OCI-LY7 (cell line): ENCODE measurements at regions not wholly inside any gene's neighbourhood (a gene's known extent, or its start where the extent isn't known, plus 50 kb on each side); places are given as distances from the start of the nearest gene placed in this dataset.

Experiments used
- BruUV-seq: library from RNA; stranded (reverse); fragments of 400-500 nt; replicated peaks from 2 replicates; lab custom pipeline; 2021; lab: Mats Ljungman, UMichigan
- CTCF ChIA-PET: fragments of 300-600 bp; sonication (Branson Sonifier 250); formaldehyde crosslinking; loops from one replicate; lab custom pipeline; 2022; ENCODE audit warnings: antibody characterized with exemption; ENCODE audit not compliant: unreplicated experiment; lab: Charles Lee
- POLR2A ChIA-PET: fragments of 300-600 bp; sonication (Branson Sonifier 250); formaldehyde crosslinking; loops from one replicate; lab custom pipeline; 2022; ENCODE audit warnings: antibody characterized with exemption; lab: Charles Lee
- DNase-seq: peaks from one replicate; pipeline ENCODE4 v3.0.0-alpha.2; 2015; ENCODE audit warnings: low spot score
- H2AFZ ChIP-seq: fragments of 200-600 bp; sonication (generic), shearing (Covaris generic); 2 replicates; pipeline ENCODE4 v1.6.1; 2014; ENCODE audit warnings: mild to moderate bottlenecking, antibody characterized with exemption, low read length, moderate library complexity
- H3K27ac ChIP-seq: fragments of 200-600 bp; sonication (generic); 2 replicates; pipeline ENCODE4 v1.5.1; 2014; ENCODE audit warnings: mixed run types, low read depth, mild to moderate bottlenecking, moderate library complexity, low read length, inconsistent platforms; ENCODE audit not compliant: poor library complexity, severe bottlenecking
- H3K36me3 ChIP-seq: fragments of 200-600 bp; sonication (generic); 2 replicates; pipeline ENCODE4 v1.6.1; 2014; ENCODE audit warnings: mild to moderate bottlenecking, antibody characterized with exemption, low read length, moderate library complexity, mixed read lengths; ENCODE audit not compliant: insufficient read depth
- H3K4me1 ChIP-seq: fragments of 200-600 bp; sonication (generic); 2 replicates; pipeline ENCODE4 v1.5.1; 2014; ENCODE audit warnings: mild to moderate bottlenecking, low read length; ENCODE audit not compliant: insufficient read depth, poor library complexity, severe bottlenecking
- H3K4me2 ChIP-seq: fragments of 200-600 bp; sonication (generic); 2 replicates; pipeline ENCODE4 v1.6.1; 2014; ENCODE audit warnings: mild to moderate bottlenecking, low read length
- H3K4me3 ChIP-seq: fragments of 200-600 bp; sonication (generic); 2 replicates; pipeline ENCODE4 v1.5.1; 2014; ENCODE audit warnings: mild to moderate bottlenecking, low read depth, low read length; ENCODE audit not compliant: poor library complexity, severe bottlenecking
- H3K79me2 ChIP-seq: fragments of 200-600 bp; sonication (generic); 2 replicates; pipeline ENCODE4 v1.6.1; 2016; ENCODE audit warnings: low read depth, mild to moderate bottlenecking, low read length, moderate library complexity, mixed read lengths; ENCODE audit not compliant: insufficient read depth
- H3K9me2 ChIP-seq: fragments of 200-600 bp; sonication (generic); 2 replicates; pipeline ENCODE4 v1.6.1; 2016; ENCODE audit warnings: mild to moderate bottlenecking, low read length, mixed read lengths; ENCODE audit not compliant: insufficient read depth
- H3K9me3 ChIP-seq: fragments of 200-600 bp; sonication (generic); 2 replicates; pipeline ENCODE4 v1.6.1; 2014; ENCODE audit warnings: mild to moderate bottlenecking, mixed run types, low read length, mixed read lengths
- H4K20me1 ChIP-seq: fragments of 200-600 bp; sonication (generic); 2 replicates; pipeline ENCODE4 v1.6.1; 2014; ENCODE audit warnings: mild to moderate bottlenecking, antibody characterized with exemption, low read length, moderate library complexity, mixed read lengths; ENCODE audit not compliant: insufficient read depth
- CTCF ChIP-seq: fragments of 200-600 bp; sonication (generic); conservative IDR thresholded peaks from 2 replicates; pipeline ENCODE4 v1.5.1; 2014; ENCODE audit warnings: mild to moderate bottlenecking, antibody characterized with exemption, low read length, moderate library complexity, mixed read lengths
- EZH2phosphoT487 ChIP-seq: fragments of 200-600 bp; sonication (generic); IDR thresholded peaks from 2 replicates; pipeline ENCODE4 v1.6.1; 2018; ENCODE audit warnings: low read depth, borderline replicate concordance, mild to moderate bottlenecking, mixed run types, antibody characterized with exemption, low read length, moderate library complexity, mixed read lengths
- intact Hi-C: fragments of 100-400 bp; cut with micrococcal nuclease; formaldehyde crosslinking; loops from one replicate; pipeline ENCODE4 v1.10.0; 2022; ENCODE audit not compliant: unreplicated experiment

- CTCF ChIA-PET = no interaction called here
- TF ChIP-seq CTCF (no peak), EZH2phosphoT487 (no peak)
- intact Hi-C loops = no loop called here
- H3K4me3 ChIP-seq = no peak overlapping the region
- no peaks in the 10 kb centered on the region for H3K9me3 ChIP-seq
- DNase-seq = no peak
- H2AFZ ChIP-seq = no peak overlapping the region
- no peaks in the 10 kb centered on the region for H3K79me2 ChIP-seq
- BruUV-seq = no TSS peak
- POLR2A ChIA-PET = no interaction called here
- no peak overlapping the region for H3K27ac ChIP-seq
- no peaks in the 10 kb centered on the region for H3K36me3 ChIP-seq
- no peaks in the 10 kb centered on the region for H3K9me2 ChIP-seq
- H4K20me1 ChIP-seq = no peaks in the 10 kb centered on the region
- no peak overlapping the region for H3K4me2 ChIP-seq
- no peaks in the 10 kb centered on the region for H3K4me1 ChIP-seq
Measured at GRCh38 chr3:30156586-30157498, 449.6 kb upstream of the TGFBR2 start.

GRCh38 chr3:30161375-30161774 lies 445.0 kb upstream of the TGFBR2 start:
- H3K9me2 ChIP-seq = no peaks in the 10 kb centered on the region
- DNase-seq = no peak
- CTCF ChIA-PET = no interaction called here
- H3K9me3 ChIP-seq = no peaks in the 10 kb centered on the region
- H3K4me3 ChIP-seq = no peak overlapping the region
- no peaks in the 10 kb centered on the region for H3K36me3 ChIP-seq
- H3K79me2 ChIP-seq = no peaks in the 10 kb centered on the region
- H2AFZ ChIP-seq = no peak overlapping the region
- no peaks in the 10 kb centered on the region for H3K4me1 ChIP-seq
- intact Hi-C loops = no loop called here
- no TSS peak for BruUV-seq
- no peak overlapping the region for H3K27ac ChIP-seq
- POLR2A ChIA-PET = interaction anchor here (0.7 to 1.2 kb wide), 2 partner anchors 9 to 13 kb away, joined by 3 read pairs; no protein-coding TSS in a partner anchor
- TF ChIP-seq EZH2phosphoT487 = no peak
- no peak for TF ChIP-seq CTCF
- H4K20me1 ChIP-seq = no peaks in the 10 kb centered on the region
- H3K4me2 ChIP-seq = no peak overlapping the region

- no TSS peak for BruUV-seq
- H3K27ac ChIP-seq = no peak overlapping the region
- H3K9me2 ChIP-seq = no peaks in the 10 kb centered on the region
- POLR2A ChIA-PET = no interaction called here
- H3K4me1 ChIP-seq = no peaks in the 10 kb centered on the region
- intact Hi-C loops = no loop called here
- H3K36me3 ChIP-seq = no peaks in the 10 kb centered on the region
- H3K4me2 ChIP-seq = no peak overlapping the region
- H3K9me3 ChIP-seq = no peaks in the 10 kb centered on the region
- no peak for DNase-seq
- no peaks in the 10 kb centered on the region for H3K79me2 ChIP-seq
- no peak for TF ChIP-seq CTCF
- TF ChIP-seq EZH2phosphoT487 = no peak
- CTCF ChIA-PET = no interaction called here
- H4K20me1 ChIP-seq = no peaks in the 10 kb centered on the region
- H3K4me3 ChIP-seq = no peak overlapping the region
- no peak overlapping the region for H2AFZ ChIP-seq
Measured at GRCh38 chr3:30162579-30162978, 443.8 kb upstream of the TGFBR2 start.
